OCI-LY3 (cell line): ENCODE measurements at regions not wholly inside any gene's neighbourhood (a gene's known extent, or its start where the extent isn't known, plus 50 kb on each side); places are given as distances from the start of the nearest gene placed in this dataset.
"Not testable (repeated sequence)": the region's sequence is repeated elsewhere in the genome, so short reads cannot be mapped to it uniquely, and the experiment has no call there.

ENCODE experiments used
- H2AFZ ChIP-seq: fragments of 200-600, 300-600 bp; shearing (Covaris generic); 2 replicates; pipeline ENCODE4 v1.6.0; 2014; ENCODE audit warnings: antibody characterized with exemption, low read depth, low read length
- H3K27ac ChIP-seq: fragments of 200-600, 300-600 bp; sonication (generic); 2 replicates; pipeline ENCODE4 v1.5.1; 2014; ENCODE audit warnings: mild to moderate bottlenecking, low read length, moderate library complexity, mixed read lengths
- H3K27me3 ChIP-seq: fragments of 200-600, 300-600 bp; sonication (generic); 2 replicates; pipeline ENCODE4 v1.6.1; 2014; ENCODE audit warnings: low read depth, low read length, mixed read lengths
- H3K36me3 ChIP-seq: fragments of 200-600, 300-600 bp; sonication (generic); replicated peaks from 2 replicates; pipeline ENCODE3; 2014; ENCODE audit warnings: low read depth, low read length, mixed read lengths
- H3K4me1 ChIP-seq: fragments of 300-600, 200-600 bp; sonication (generic); 2 replicates; pipeline ENCODE4 v1.6.1; 2014; ENCODE audit warnings: low read length, mixed read lengths
- H3K4me2 ChIP-seq: fragments of 200-600, 300-600 bp; sonication (generic); 2 replicates; pipeline ENCODE4 v1.6.1; 2014; ENCODE audit warnings: low read length, mixed read lengths
- H3K4me3 ChIP-seq: fragments of 300-600, 200-600 bp; sonication (generic); 2 replicates; pipeline ENCODE4 v1.5.1; 2014; ENCODE audit warnings: antibody characterized with exemption, mild to moderate bottlenecking, low read length, moderate library complexity
- H3K79me2 ChIP-seq: fragments of 300-600, 200-600 bp; shearing (Covaris generic); 2 replicates; pipeline ENCODE4 v1.6.1; 2014; ENCODE audit warnings: mild to moderate bottlenecking, low read length, mixed read lengths
- H3K9ac ChIP-seq: fragments of 300-600, 200-600 bp; shearing (Covaris generic); 2 replicates; pipeline ENCODE4 v1.6.0; 2014; ENCODE audit warnings: mild to moderate bottlenecking, low read length, moderate library complexity
- H3K9me3 ChIP-seq: fragments of 200-600, 300-600 bp; shearing (Covaris generic); 2 replicates; pipeline ENCODE4 v1.6.1; 2014; ENCODE audit warnings: low read length, mixed read lengths; ENCODE audit not compliant: insufficient read depth
- H4K20me1 ChIP-seq: fragments of 200-600, 300-600 bp; sonication (generic); 2 replicates; pipeline ENCODE4 v1.6.1; 2016; ENCODE audit warnings: low read length, mixed read lengths; ENCODE audit not compliant: insufficient read depth
- CTCF ChIP-seq: fragments of 200-600, 300-600 bp; sonication (generic); IDR thresholded peaks from 2 replicates; pipeline ENCODE4 v1.5.1; 2014; ENCODE audit warnings: antibody characterized with exemption, low read length, low read depth
- EZH2phosphoT487 ChIP-seq: fragments of 200-600 bp; shearing (Covaris generic); IDR thresholded peaks from 2 replicates; pipeline ENCODE4 v1.6.1; 2018; ENCODE audit warnings: antibody characterized with exemption, mixed run types, low read depth

DNA sequence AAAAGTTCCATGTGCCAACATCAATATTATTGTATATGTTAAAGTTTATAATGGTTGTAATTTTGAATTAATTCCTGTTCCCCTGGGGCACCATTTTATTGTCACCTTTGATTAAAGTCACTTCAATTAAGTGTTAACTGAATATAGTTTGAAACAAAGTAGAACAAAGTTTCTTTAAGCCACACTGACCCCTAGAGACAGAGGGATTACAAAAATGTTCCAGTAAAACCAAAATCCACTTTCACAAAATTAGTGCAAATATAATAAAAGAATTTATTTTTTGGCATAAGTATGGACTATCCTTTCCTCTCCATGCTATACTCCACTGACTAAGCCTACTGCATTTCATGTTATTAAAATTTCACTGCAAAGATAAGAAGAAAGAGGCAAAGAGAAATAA is 123.9 kb downstream of the ZMAT3 start:
- no peak overlapping the region for H3K4me3 ChIP-seq
- no peaks in the 10 kb centered on the region for H3K9me3 ChIP-seq
- no peak overlapping the region for H3K27ac ChIP-seq
- H2AFZ ChIP-seq = no peak overlapping the region
- no peak overlapping the region for H3K9ac ChIP-seq
- no peaks in the 10 kb centered on the region for H3K27me3 ChIP-seq
- H3K4me2 ChIP-seq = no peak overlapping the region
- peaks cover 42% of the 10 kb centered on the region for H3K36me3 ChIP-seq
- TF ChIP-seq CTCF (peak; percentile 40), EZH2phosphoT487 (no peak)
- H4K20me1 ChIP-seq = no peaks in the 10 kb centered on the region
- no peaks in the 10 kb centered on the region for H3K4me1 ChIP-seq
- H3K79me2 ChIP-seq = no peaks in the 10 kb centered on the region

DNA sequence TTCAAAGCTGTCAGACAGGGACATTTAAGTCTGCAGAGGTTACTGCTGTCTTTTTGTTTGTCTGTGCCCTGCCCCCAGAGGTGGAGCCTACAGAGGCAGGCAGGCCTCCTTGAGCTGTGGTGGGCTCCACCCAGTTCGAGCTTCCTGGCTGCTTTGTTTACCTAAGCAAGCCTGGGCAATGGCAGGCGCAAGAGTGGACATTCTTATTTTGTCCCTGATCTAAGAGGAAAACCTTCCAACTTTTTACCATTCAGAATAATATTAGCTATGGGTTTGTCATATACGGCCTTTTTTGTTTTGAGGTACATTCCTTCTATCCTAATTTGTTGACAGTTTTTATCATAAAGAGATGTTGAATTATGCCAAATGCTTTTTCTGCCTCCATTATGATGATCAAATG is 129.3 kb downstream of the ZMAT3 start:
- not testable (repeated sequence) for H3K27me3 ChIP-seq, H3K4me2 ChIP-seq, H2AFZ ChIP-seq, H3K4me1 ChIP-seq, H3K27ac ChIP-seq, H4K20me1 ChIP-seq, H3K9me3 ChIP-seq, H3K79me2 ChIP-seq, H3K4me3 ChIP-seq, H3K9ac ChIP-seq
- peaks cover 25% of the 10 kb centered on the region for H3K36me3 ChIP-seq

DNA sequence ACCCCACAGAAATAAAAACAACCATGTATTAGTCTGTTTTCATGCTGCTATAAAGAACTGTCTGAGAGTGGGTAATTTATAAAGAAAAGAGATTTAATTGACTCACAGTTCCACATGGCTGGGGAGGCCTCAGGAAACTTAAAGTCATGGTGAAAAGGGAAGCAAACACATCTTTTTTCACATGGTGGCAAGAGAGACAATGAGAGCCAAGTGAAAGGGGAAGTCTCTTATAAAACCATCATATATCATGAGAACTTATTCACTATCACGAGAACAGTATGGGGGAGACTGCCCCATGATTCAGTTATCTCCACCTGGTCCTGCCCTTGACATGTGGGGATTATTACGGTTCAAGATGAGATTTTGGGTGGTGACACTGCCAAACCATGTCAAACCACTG is 141.5 kb downstream of the ZMAT3 start:
- Histone ChIP-seq H3K4me3 (no peak overlapping the region), H3K79me2 (no peaks in the 10 kb centered on the region), H3K4me1 (peaks cover 7% of the 10 kb centered on the region), H3K27me3 (no peaks in the 10 kb centered on the region), H3K4me2 (no peak overlapping the region), H3K9ac (no peak overlapping the region), H4K20me1 (no peaks in the 10 kb centered on the region), H3K27ac (no peak overlapping the region), H3K9me3 (0 out of 2 replicates have a peak, but pooled peaks cover 5% of the 10 kb centered on the region), H2AFZ (no peak overlapping the region), H3K36me3 (peaks cover 7% of the 10 kb centered on the region)
- TF ChIP-seq EZH2phosphoT487 = no peak

DNA sequence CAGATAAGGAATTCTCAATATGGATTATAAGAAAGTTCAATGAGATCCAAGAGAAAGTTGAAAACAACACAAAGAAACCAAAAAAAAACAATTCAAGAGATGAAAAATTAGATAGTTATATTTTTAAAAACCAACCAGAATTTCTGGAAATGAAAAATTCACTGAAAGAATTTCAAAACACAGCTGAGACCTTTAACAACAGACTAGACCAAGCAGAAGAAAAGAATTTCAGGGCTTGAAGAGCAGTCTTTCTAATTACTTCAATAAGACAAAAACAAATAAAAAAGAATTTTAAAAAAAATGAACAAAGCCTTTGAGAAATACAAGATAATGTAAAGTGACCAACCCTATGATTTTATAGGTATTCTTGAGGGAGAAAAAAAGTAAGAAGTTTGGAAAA is 155.4 kb downstream of the ZMAT3 start:
- Histone ChIP-seq H3K79me2 (no peaks in the 10 kb centered on the region), H3K36me3 (peaks cover 21% of the 10 kb centered on the region), H3K9me3 (peaks cover 19% of the 10 kb centered on the region; the same call in 1 of the 2 replicates), H3K4me2 (no peak overlapping the region), H2AFZ (no peak overlapping the region), H3K4me1 (no peaks in the 10 kb centered on the region), H3K4me3 (no peak overlapping the region), H3K27me3 (no peaks in the 10 kb centered on the region), H4K20me1 (no peaks in the 10 kb centered on the region), H3K27ac (no peak overlapping the region), H3K9ac (no peak overlapping the region)
- TF ChIP-seq CTCF (no peak), EZH2phosphoT487 (no peak)

- H3K4me2 ChIP-seq = no peak overlapping the region
- H3K4me1 ChIP-seq = no peaks in the 10 kb centered on the region
- H3K79me2 ChIP-seq = no peaks in the 10 kb centered on the region
- no peak overlapping the region for H3K9ac ChIP-seq
- H3K27me3 ChIP-seq = no peaks in the 10 kb centered on the region
- peaks cover 21% of the 10 kb centered on the region for H3K36me3 ChIP-seq
- TF ChIP-seq CTCF (no peak), EZH2phosphoT487 (no peak)
- H2AFZ ChIP-seq = no peak overlapping the region
- no peak overlapping the region for H3K4me3 ChIP-seq
- H3K27ac ChIP-seq = no peak overlapping the region
- H3K9me3 ChIP-seq = peaks cover 19% of the 10 kb centered on the region; the same call in 1 of the 2 replicates
- H4K20me1 ChIP-seq = no peaks in the 10 kb centered on the region
Measured at GRCh38 chr3:178915365-178915764, 156.2 kb downstream of the ZMAT3 start.
